Left ventricle myocardium superior (tissue), 1 donor: ENCODE measurements at regions not wholly inside any gene's neighbourhood (a gene's known extent, or its start where the extent isn't known, plus 50 kb on each side); places are given as distances from the start of the nearest gene placed in this dataset.
"Not testable (repeated sequence)": the region's sequence is repeated elsewhere in the genome, so short reads cannot be mapped to it uniquely, and the experiment has no call there.

Experiments used
- ATAC-seq: fragments of 200-7000 bp; cut with Tn5 transposase; one replicate; pipeline ENCODE4 v1.9.1; 2020; ENCODE audit warnings: mild to moderate bottlenecking, moderate library complexity
- DNase-seq: peaks from one replicate; pipeline ENCODE4 v3.0.0-alpha.2; 2020
- intact Hi-C: fragments of 100-400 bp; cut with micrococcal nuclease; formaldehyde crosslinking; loops from one replicate; pipeline ENCODE4 v1.11.0; 2022
- donor health status: DM: no; HTN: yes; CAD: no; lungs with severe emphysema.

GRCh38 chr6:3919130-3919628 is 70.0 kb downstream of the FAM50B start:
- DNase-seq (peak; percentile 71), ATAC-seq (peak; percentile 97)
- intact Hi-C loops = no loop called here

DNA sequence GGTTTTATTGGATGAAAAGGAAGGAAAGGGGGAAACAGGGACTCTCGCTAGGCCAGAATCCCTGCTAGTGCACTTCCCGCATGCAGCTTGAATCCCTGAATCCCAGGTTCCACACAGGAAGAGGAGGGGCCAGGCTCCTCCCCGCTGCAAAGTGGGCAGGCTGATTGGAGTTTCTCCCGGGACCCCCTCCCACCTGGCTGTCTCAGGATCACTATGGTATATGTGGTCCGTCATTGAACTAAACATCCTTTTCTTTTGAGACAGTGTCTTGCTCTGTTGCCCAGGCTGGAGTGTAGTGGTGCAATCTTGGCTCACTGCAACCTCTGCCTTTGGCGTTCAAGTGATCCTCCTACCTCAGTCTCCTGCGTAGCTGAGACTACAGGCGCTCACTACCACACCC is 70.7 kb downstream of the FAM50B start:
- ATAC-seq (no peak), DNase-seq (no peak)
- intact Hi-C loops = no loop called here

DNA sequence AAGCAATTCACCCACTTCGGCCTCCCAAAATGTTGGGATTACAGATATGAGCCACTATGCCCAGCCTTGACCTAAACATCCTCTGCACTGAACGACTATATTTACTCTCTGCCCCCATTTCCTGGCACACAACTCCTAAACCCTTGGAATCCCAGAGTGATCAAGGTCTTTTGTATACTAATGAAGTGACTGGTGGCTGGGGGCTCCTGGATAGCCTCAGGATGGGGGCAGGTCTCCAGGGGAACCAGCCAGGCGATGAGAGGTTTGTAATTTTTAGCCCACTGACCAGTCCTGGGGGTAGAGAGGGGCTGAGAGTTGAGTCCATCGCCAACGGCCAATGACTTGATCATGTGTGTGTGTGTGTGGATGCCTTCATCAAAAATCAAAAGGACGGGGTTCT is 71.1 kb downstream of the FAM50B start:
- ATAC-seq (no peak), DNase-seq (no peak)
- intact Hi-C loops = no loop called here

- no peak for ATAC-seq
- DNase-seq = no peak
- intact Hi-C loops = no loop called here
These were observed 72.5 kb downstream of the FAM50B start for GRCh38 chr6:3921663-3922062.

- DNase-seq, ATAC-seq, intact Hi-C loops: not testable (repeated sequence)
These were observed 73.4 kb downstream of the FAM50B start for GRCh38 chr6:3922619-3923018.

DNA sequence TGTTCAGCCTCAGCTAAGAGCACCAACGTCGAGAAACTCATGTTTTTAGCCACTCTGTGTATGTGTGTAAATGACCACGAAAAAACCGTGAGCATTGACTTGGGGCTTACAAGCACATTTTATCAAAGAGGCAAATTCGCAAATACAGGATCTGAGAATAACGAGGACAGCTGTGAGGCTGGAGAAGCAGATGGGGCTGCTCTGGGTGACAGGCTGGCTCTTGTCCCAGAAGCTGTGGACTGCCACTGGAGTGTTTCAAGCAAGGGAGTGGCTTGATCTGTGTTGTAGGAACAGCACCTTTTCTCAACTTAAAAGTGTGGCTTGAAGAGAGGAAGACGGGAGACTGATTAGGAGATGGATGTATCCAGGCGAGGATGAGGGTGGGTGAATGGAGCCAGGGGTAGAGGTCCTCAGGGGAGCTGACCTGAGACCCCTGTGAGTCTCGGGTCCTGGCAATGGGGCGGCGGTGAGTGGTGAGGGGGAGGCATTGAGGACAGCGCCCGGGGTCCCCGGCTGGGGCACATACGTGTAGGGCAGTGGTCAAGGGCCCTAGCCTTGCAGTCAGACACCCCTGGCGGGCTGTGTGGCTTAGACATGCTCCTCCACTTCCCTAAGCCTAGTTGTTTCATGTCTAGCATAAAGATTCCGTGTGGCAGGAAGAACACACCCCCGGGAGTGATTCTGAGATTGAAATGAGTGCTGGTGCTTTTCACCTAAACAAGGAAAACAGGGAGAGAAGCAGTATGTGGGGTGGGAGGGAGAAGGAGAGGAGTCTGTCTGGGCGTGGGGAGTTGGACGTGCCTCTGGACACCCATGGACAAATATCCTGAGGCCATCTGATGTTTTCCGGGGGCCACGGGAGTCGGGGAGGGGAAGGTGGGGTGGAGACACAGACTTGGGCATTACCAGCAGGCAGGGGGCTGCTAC is 76.3 kb downstream of the FAM50B start:
- ATAC-seq (peak; percentile 92), DNase-seq (peak; percentile 86)
- intact Hi-C loops = not testable (repeated sequence)

DNA sequence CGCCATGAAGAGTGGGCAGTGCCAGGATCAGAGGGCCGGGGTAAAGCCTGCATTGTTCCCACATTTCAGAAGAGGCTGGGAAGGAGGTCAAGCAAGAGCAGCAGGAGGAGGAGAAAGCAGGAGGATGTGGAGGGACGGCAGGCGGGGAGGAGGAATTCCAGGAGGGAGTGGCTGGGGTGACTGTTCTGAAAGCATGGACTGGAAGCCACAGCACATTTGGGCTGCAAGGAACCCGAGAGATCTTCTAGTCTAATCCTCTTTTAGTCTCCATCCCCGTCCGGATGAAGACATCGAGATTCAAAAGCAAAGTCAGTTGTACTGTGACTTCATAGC is 76.9 kb downstream of the FAM50B start:
- DNase-seq (peak; percentile 58), ATAC-seq (peak; percentile 82)
- intact Hi-C loops = no loop called here

- ATAC-seq (no peak), DNase-seq (no peak)
- intact Hi-C loops = no loop called here
These were observed 78.9 kb downstream of the FAM50B start for GRCh38 chr6:3928111-3928510.

DNA sequence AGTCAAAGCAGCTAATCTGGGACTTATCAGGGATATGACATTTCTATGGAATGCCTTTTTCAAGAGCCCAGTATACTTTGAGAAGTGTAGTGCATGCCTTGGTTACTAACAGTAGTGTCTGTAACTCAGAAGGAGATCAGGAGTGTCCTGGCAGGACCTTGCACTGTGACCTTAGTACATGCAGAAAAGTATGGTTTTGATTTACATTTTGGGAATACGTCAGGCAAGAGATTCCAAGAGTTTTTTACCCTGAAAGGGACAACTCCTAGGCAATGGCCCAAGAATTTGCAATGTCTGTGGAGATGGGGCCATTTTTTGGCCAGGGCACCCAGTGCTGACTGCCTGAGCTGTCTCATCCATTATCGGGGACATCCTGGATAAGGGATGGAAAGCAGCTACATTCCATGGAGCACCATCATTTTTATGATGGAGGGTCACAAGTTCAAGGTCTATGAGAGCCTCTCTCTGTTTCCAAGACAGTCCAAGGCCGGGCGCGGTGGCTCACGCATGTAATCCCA is 80.2 kb downstream of the FAM50B start:
- ATAC-seq (peak; percentile 8), DNase-seq (peak; percentile 49)
- intact Hi-C loops = no loop called here

GRCh38 chr6:3937438-3937837 is 88.3 kb downstream of the FAM50B start:
- DNase-seq (no peak), ATAC-seq (no peak)
- intact Hi-C loops = loop anchor here (10.0 kb wide), 1 partner anchor 53 kb away; no protein-coding TSS in a partner anchor

- DNase-seq = no peak
- intact Hi-C loops = loop anchor here (10.0 kb wide), 1 partner anchor 54 kb away; no protein-coding TSS in a partner anchor
- ATAC-seq = no peak
These were observed 89.7 kb downstream of the FAM50B start for GRCh38 chr6:3938715-3939367.

DNA sequence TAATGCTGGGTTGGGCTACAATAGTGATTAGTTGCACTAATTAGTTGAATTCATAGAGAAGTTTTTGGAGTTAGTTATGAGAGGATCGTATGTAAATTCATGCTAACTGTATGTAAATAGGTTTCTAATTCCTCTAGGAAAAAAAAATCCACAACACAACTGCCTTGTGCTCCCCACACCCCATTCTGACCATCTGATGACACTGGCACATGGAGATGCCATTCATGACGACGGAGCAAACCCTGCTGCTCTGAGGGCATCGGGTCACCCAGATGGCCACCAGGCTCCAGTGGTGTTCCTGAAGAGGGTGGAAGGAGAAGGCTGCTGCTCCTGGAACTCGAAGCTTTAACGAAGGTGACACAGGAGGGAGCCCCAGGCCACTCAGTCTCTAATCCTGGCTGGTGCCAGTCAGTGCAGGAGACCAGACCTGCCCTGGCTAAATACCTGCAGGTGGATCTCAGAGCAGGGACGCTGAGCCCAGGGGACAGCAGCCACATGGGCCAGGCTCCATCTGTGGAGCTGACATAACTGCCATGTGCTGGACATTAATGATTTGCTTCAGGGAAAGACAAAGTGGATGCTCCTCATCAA is 90.3 kb downstream of the FAM50B start:
- ATAC-seq = no peak
- intact Hi-C loops = loop anchor here (10.0 kb wide), 1 partner anchor 55 kb away; no protein-coding TSS in a partner anchor

GRCh38 chr6:3939964-3940363 is 90.8 kb downstream of the FAM50B start:
- DNase-seq = no peak
- intact Hi-C loops = loop anchor here (10.0 kb wide), 1 partner anchor 55 kb away; no protein-coding TSS in a partner anchor
- peak; percentile 62 for ATAC-seq

More for the DNA sequence above, 90.3 kb downstream of the FAM50B start:
- no peak for DNase-seq

- DNase-seq = no peak
- intact Hi-C loops = no loop called here
- ATAC-seq = no peak
These were observed 91.5 kb downstream of the FAM50B start for GRCh38 chr6:3940703-3941102.

- no peak for ATAC-seq
- peak; percentile 78 for DNase-seq
- intact Hi-C loops = no loop called here
These were observed 94.2 kb downstream of the FAM50B start for GRCh38 chr6:3943331-3943765.

DNA sequence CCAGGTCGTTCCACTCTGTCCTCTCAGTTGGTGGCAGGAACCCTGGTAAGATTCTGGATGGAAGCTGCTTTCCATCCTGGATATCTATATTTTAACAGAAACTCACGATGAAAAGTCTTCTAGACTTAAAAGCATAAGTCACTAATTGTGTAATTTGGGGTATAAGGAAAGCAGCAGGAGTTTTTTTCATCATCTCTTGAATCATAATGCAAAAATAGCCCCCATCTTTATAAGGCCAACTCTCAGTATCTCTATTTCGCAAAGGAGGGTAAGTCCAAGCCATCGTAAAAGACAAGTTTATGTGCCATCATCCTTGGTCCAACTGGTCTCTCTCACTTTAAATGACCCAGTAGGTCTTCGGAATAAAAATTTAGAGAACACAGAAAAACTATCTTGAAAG is 95.1 kb downstream of the FAM50B start:
- ATAC-seq (no peak), DNase-seq (no peak)
- intact Hi-C loops = no loop called here

- intact Hi-C loops = no loop called here
- DNase-seq (no peak), ATAC-seq (peak; percentile 44)
These were observed 97.6 kb downstream of the FAM50B start for GRCh38 chr6:3946778-3947177.

DNA sequence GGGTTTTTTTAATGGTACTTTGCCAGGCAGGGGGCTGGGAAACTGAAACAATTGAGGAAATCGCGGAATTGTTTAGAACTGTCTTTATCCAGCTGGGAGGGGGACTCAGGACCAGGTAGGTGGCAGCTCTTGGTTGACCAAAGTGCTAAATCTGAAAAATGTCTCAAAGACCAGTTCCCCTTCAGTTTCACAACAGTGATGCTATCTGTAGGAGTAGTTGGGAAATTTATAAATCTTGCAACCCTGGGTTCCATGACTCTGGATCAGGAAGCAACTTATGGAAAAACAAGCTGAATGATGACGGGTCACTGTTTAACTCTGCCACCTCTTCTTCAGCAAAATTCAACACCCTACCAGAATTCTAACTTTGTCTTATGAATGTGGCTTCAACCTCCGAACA is 99.7 kb downstream of the FAM50B start:
- no peak for DNase-seq
- intact Hi-C loops = no loop called here
- ATAC-seq = no peak

DNA sequence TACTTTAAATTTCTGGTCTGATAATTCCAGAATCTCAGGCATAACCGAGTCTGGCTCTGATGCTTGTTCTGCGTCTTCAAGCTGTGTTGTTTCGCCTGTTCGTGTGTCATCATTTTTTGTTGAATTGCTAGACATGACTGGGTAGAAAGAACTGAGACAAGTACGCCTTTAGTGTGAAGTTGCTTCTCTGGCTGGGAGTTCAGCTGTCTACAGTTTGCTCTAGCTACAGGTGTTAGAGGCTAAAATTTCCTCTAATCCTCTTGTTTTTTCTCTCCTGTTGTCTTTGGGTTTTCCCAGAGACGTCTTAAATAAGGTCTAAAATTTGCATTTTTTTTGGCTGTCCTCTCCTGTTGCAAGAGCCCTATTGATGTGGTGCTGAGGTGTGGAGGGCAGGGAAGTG is 100.3 kb downstream of the FAM50B start:
- intact Hi-C loops = no loop called here
- no peak for ATAC-seq
- no peak for DNase-seq

- ATAC-seq (no peak), DNase-seq (no peak)
- intact Hi-C loops = no loop called here
These were observed 106.9 kb downstream of the FAM50B start for GRCh38 chr6:3956054-3956453.
